HEK293T (cell line): ENCODE measurements at regions not wholly inside any gene's neighbourhood (a gene's known extent, or its start where the extent isn't known, plus 50 kb on each side); places are given as distances from the start of the nearest gene placed in this dataset.

Source experiments
- CTCF ChIA-PET: fragments of 350-600 bp; formaldehyde crosslinking; extraction: SDS; loops from one replicate; lab custom pipeline; 2021; ENCODE audit warnings: antibody characterized with exemption, inconsistent platforms; lab: Yijun Ruan, JAX
- POLR2A ChIA-PET: fragments of 350-600 bp; formaldehyde crosslinking; extraction: SDS; loops from one replicate; lab custom pipeline; 2020; ENCODE audit warnings: antibody characterized with exemption, inconsistent platforms; lab: Yijun Ruan, JAX
- DNase-seq: peaks from one replicate; pipeline ENCODE4 v3.0.0; 2012; ENCODE audit warnings: mixed read lengths; ENCODE audit errors: extremely low spot score
- ARNT ChIP-seq: fragments of 450-650 bp; IDR thresholded peaks from 2 replicates; pipeline ENCODE4 v1.6.1; 2017; ENCODE audit warnings: mild to moderate bottlenecking
- BHLHE40 ChIP-seq: fragments of 450-650 bp; IDR thresholded peaks from 2 replicates; pipeline ENCODE4 v1.6.1; 2016; ENCODE audit warnings: mild to moderate bottlenecking, moderate library complexity, borderline replicate concordance
- CTBP1 ChIP-seq: fragments of 450-650 bp; IDR thresholded peaks from 2 replicates; pipeline ENCODE4 v1.6.1; 2016; ENCODE audit warnings: borderline replicate concordance
- ELF4 ChIP-seq: fragments of 450-650 bp; IDR thresholded peaks from 2 replicates; pipeline ENCODE4 v1.6.1; 2017; ENCODE audit warnings: antibody characterized with exemption
- FOXA1 ChIP-seq: fragments of 450-650 bp; IDR thresholded peaks from 2 replicates; pipeline ENCODE4 v1.6.1; 2016; ENCODE audit warnings: mild to moderate bottlenecking
- FOXK2 ChIP-seq: fragments of 450-650 bp; IDR thresholded peaks from 2 replicates; pipeline ENCODE4 v1.6.1; 2016; ENCODE audit warnings: mild to moderate bottlenecking
- FOXM1 ChIP-seq: fragments of 450-650 bp; IDR thresholded peaks from 2 replicates; pipeline ENCODE4 v1.6.1; 2017; ENCODE audit warnings: mild to moderate bottlenecking, borderline replicate concordance
- HDGF ChIP-seq: fragments of 450-650 bp; IDR thresholded peaks from 2 replicates; pipeline ENCODE4 v1.6.1; 2017; ENCODE audit warnings: antibody characterized with exemption, borderline replicate concordance
- L3MBTL2 ChIP-seq: fragments of 450-650 bp; conservative IDR thresholded peaks from 2 replicates; pipeline ENCODE4 v1.6.1; 2016; ENCODE audit warnings: mild to moderate bottlenecking
- LEF1 ChIP-seq: fragments of 450-650 bp; IDR thresholded peaks from 2 replicates; pipeline ENCODE4 v1.6.1; 2017; ENCODE audit warnings: mild to moderate bottlenecking, borderline replicate concordance
- NFRKB ChIP-seq: fragments of 450-650 bp; IDR thresholded peaks from 2 replicates; pipeline ENCODE4 v1.6.1; 2016; ENCODE audit warnings: mild to moderate bottlenecking, moderate library complexity
- PKNOX1 ChIP-seq: fragments of 450-650 bp; IDR thresholded peaks from 2 replicates; pipeline ENCODE4 v1.6.1; 2016
- SP1 ChIP-seq: fragments of 450-650 bp; IDR thresholded peaks from 2 replicates; pipeline ENCODE4 v1.6.1; 2017
- SUZ12 ChIP-seq: fragments of 450-650 bp; IDR thresholded peaks from 2 replicates; pipeline ENCODE4 v1.6.1; 2016; ENCODE audit warnings: mild to moderate bottlenecking
- TARDBP ChIP-seq: fragments of 450-650 bp; IDR thresholded peaks from 2 replicates; pipeline ENCODE4 v1.6.1; 2016
- ZNF384 ChIP-seq: fragments of 450-650 bp; IDR thresholded peaks from 2 replicates; pipeline ENCODE4 v1.6.1; 2016

GRCh38 chr4:38306482-38307071 is 346.4 kb downstream of the PTTG2 start:
- CTCF ChIA-PET = interaction anchor here (0.7 kb wide), 1 partner anchor 678 kb away, joined by 3 read pairs; no protein-coding TSS in a partner anchor
- TF ChIP-seq TARDBP (no peak), FOXK2 (no peak), LEF1 (no peak), FOXM1 (no peak), SUZ12 (no peak), ARNT (no peak), ELF4 (no peak), SP1 (no peak)
- POLR2A ChIA-PET = no interaction called here
- no peak for DNase-seq

GRCh38 chr4:38308728-38309311 is 348.6 kb downstream of the PTTG2 start:
- no peak for TF ChIP-seq CTBP1
- TF ChIP-seq ZNF384 = no peak
- no peak for TF ChIP-seq NFRKB
- TF ChIP-seq L3MBTL2 = no peak
- TF ChIP-seq HDGF = no peak
- no peak for TF ChIP-seq FOXA1
- no peak for TF ChIP-seq SUZ12
- ChIA-PET POLR2A (interaction anchor here (0.8 kb wide), 1 partner anchor 369 kb away, joined by 3 read pairs; no protein-coding TSS in a partner anchor), CTCF (no interaction called here)
- DNase-seq = no peak

GRCh38 chr4:38309471-38309870 is 349.3 kb downstream of the PTTG2 start:
- ChIA-PET POLR2A (no interaction called here), CTCF (interaction anchor here (0.6 kb wide), 1 partner anchor 1502 kb away, joined by 3 read pairs; no protein-coding TSS in a partner anchor)
- no peak for DNase-seq
- TF ChIP-seq CTBP1 (no peak), FOXA1 (no peak), PKNOX1 (no peak)

- DNase-seq = no peak
- CTCF ChIA-PET = no interaction called here
- POLR2A ChIA-PET = no interaction called here
- TF ChIP-seq FOXM1 (no peak), SP1 (no peak), L3MBTL2 (no peak), BHLHE40 (no peak), HDGF (no peak), NFRKB (no peak), FOXK2 (no peak), CTBP1 (no peak), ZNF384 (no peak), PKNOX1 (no peak), LEF1 (no peak), TARDBP (no peak), FOXA1 (no peak), ELF4 (no peak), SUZ12 (no peak), ARNT (no peak)
These were observed 350.3 kb downstream of the PTTG2 start for GRCh38 chr4:38310446-38311043.

GRCh38 chr4:38311495-38312126 is 351.4 kb downstream of the PTTG2 start:
- no peak for DNase-seq
- TF ChIP-seq ARNT (no peak), CTBP1 (no peak), HDGF (no peak), SUZ12 (no peak), FOXK2 (no peak), PKNOX1 (no peak), TARDBP (no peak), SP1 (no peak), FOXA1 (no peak)
- ChIA-PET POLR2A (no interaction called here), CTCF (no interaction called here)

GRCh38 chr4:38313175-38313574 is 350.8 kb upstream of the KLF3 start:
- CTCF ChIA-PET = no interaction called here
- no peak for TF ChIP-seq NFRKB
- no peak for DNase-seq
- POLR2A ChIA-PET = no interaction called here
